A549 (cell line): ENCODE measurements at regions not wholly inside any gene's neighbourhood (a gene's known extent, or its start where the extent isn't known, plus 50 kb on each side); places are given as distances from the start of the nearest gene placed in this dataset.

Experiments used
- BHLHE40 ChIP-seq: IDR thresholded peaks from 2 replicates; pipeline ENCODE4 v1.6.1; 2012; ENCODE audit warnings: low read depth, low read length, inconsistent platforms
- CEBPB ChIP-seq, 2 experiments: fragments of >200 bp in 1 of 2; sonication (Bioruptor Twin) in 1 of 2; formaldehyde crosslinking in 1 of 2; IDR thresholded peaks; 2 replicates each; pipeline ENCODE4 v1.6.1; 2012 to 2016
- CTCF ChIP-seq: fragments of >200 bp; sonication (Bioruptor Twin); formaldehyde crosslinking; IDR thresholded peaks from 3 replicates; pipeline ENCODE4 v1.5.1; 2016
- HOXA7 ChIP-seq: fragments of 250-450 bp; sonication (Bioruptor Pico); IDR thresholded peaks from 2 replicates; pipeline ENCODE4 v1.5.0; 2020; ENCODE audit warnings: mild to moderate bottlenecking, moderate library complexity
- MAZ ChIP-seq: fragments of 150-350 bp; IDR thresholded peaks from 2 replicates; pipeline ENCODE4 v1.6.1; 2014; ENCODE audit warnings: antibody characterized with exemption, low read depth, low read length, borderline replicate concordance
- MYC ChIP-seq: IDR thresholded peaks from 2 replicates; pipeline ENCODE4 v1.6.1; 2012; ENCODE audit warnings: mild to moderate bottlenecking, inconsistent platforms, low read length, improper control_type of control experiment, borderline replicate concordance
- NFE2L2 ChIP-seq: fragments of 150-350 bp; conservative IDR thresholded peaks from 2 replicates; pipeline ENCODE4 v1.6.1; 2014; ENCODE audit warnings: low read length
- NR3C1 ChIP-seq: fragments of >200 bp; sonication (Bioruptor Twin); formaldehyde crosslinking; IDR thresholded peaks from 3 replicates; pipeline ENCODE4 v1.6.1; 2017
- RAD21 ChIP-seq, 2 experiments: fragments of >200 bp in 1 of 2; sonication (Bioruptor Twin) in 1 of 2; formaldehyde crosslinking in 1 of 2; IDR thresholded peaks in 1 of 2; conservative IDR thresholded peaks in 1 of 2; 2 replicates in 1 of 2; 3 replicates in 1 of 2; pipeline ENCODE4 v1.6.1; 2012 to 2018; ENCODE audit warnings: inconsistent platforms in 1 of 2
- REST ChIP-seq: fragments of 200-600 bp; sonication (generic); IDR thresholded peaks from 2 replicates; pipeline ENCODE4 v1.6.1; 2016; ENCODE audit warnings: antibody characterized with exemption, mild to moderate bottlenecking, moderate library complexity
- RFX5 ChIP-seq: fragments of 450-650 bp; IDR thresholded peaks from 2 replicates; pipeline ENCODE4 v1.7.1; 2014; ENCODE audit warnings: antibody characterized with exemption, mild to moderate bottlenecking, moderate library complexity
- SMC3 ChIP-seq: fragments of >200 bp; sonication (Bioruptor Twin); formaldehyde crosslinking; IDR thresholded peaks from 3 replicates; pipeline ENCODE4 v1.6.1; 2018; ENCODE audit warnings: inconsistent platforms

- TF ChIP-seq REST (no peak), SMC3 (no peak), CTCF (no peak), MAZ (no peak), NFE2L2 (no peak), MYC (no peak), CEBPB (IDR thresholded peaks at IDR 0.05) (no peak), NR3C1 (no peak), RFX5 (no peak), RAD21 (conservative IDR thresholded peaks at IDR 0.05 in 1 of 2, IDR thresholded peaks at IDR 0.05 in 1 of 2) (no peak), HOXA7 (no peak), BHLHE40 (no peak)
Measured at GRCh38 chr5:58231041-58231440, 228.8 kb downstream of the PLK2 start.
